ENCODE measurements at regions not wholly inside any gene's neighbourhood (a gene's known extent, or its start where the extent isn't known, plus 50 kb on each side); places are given as distances from the start of the nearest gene placed in this dataset.
"Not testable (repeated sequence)": the region's sequence is repeated elsewhere in the genome, so short reads cannot be mapped to it uniquely, and the experiment has no call there.

GRCh38 chr5:30147976-30148375 lies 1045.5 kb upstream of the CDH6 start:
- no peak overlapping the region for H3K4me3 ChIP-seq (ENCODE audit: control insufficient read depth, low read depth, low read length)
- TF ChIP-seq CTCF (IDR thresholded peaks at IDR 0.05; ENCODE audit: control insufficient read depth, insufficient read depth, low read depth, low read length, missing control alignments), result no peak
- DNase-seq (ENCODE audit: low read depth), result no peak

- DNase-seq (ENCODE audit: low read depth), result not testable (repeated sequence)
Observed at GRCh38 chr5:30144059-30144458, 1049.4 kb upstream of the CDH6 start.

GRCh38 chr5:30142432-30142831 lies 1051.1 kb upstream of the CDH6 start:
- no peak overlapping the region for H3K4me3 ChIP-seq (ENCODE audit: control insufficient read depth, low read depth, low read length)
- TF ChIP-seq CTCF (IDR thresholded peaks at IDR 0.05; ENCODE audit: control insufficient read depth, insufficient read depth, low read depth, low read length, missing control alignments), result no peak
- no peak for DNase-seq (ENCODE audit: low read depth)

More at GRCh38 chr5:30144059-30144458, 1049.4 kb upstream of the CDH6 start:
- H3K4me3 ChIP-seq (ENCODE audit: control insufficient read depth, low read depth, low read length), result not testable (repeated sequence)

GRCh38 chr5:30121043-30121442 lies 1072.4 kb upstream of the CDH6 start:
- H3K4me3 ChIP-seq (ENCODE audit: control insufficient read depth, low read depth, low read length), result no peak overlapping the region
- no peak for DNase-seq (ENCODE audit: low read depth)
- no peak for TF ChIP-seq CTCF (IDR thresholded peaks at IDR 0.05; ENCODE audit: control insufficient read depth, insufficient read depth, low read depth, low read length, missing control alignments)

GRCh38 chr5:30117135-30117534 lies 1076.4 kb upstream of the CDH6 start:
- DNase-seq (ENCODE audit: low read depth), result no peak
- no peak for TF ChIP-seq CTCF (IDR thresholded peaks at IDR 0.05; ENCODE audit: control insufficient read depth, insufficient read depth, low read depth, low read length, missing control alignments)
- H3K4me3 ChIP-seq (ENCODE audit: control insufficient read depth, low read depth, low read length), result no peak overlapping the region

- no peak overlapping the region for H3K4me3 ChIP-seq (ENCODE audit: control insufficient read depth, low read depth, low read length)
- no peak for TF ChIP-seq CTCF (IDR thresholded peaks at IDR 0.05; ENCODE audit: control insufficient read depth, insufficient read depth, low read depth, low read length, missing control alignments)
- no peak for DNase-seq (ENCODE audit: low read depth)
Observed at GRCh38 chr5:30113542-30113941, 1079.9 kb upstream of the CDH6 start.

- no peak for DNase-seq (ENCODE audit: low read depth)
- H3K4me3 ChIP-seq (ENCODE audit: control insufficient read depth, low read depth, low read length), result no peak overlapping the region
- TF ChIP-seq CTCF (IDR thresholded peaks at IDR 0.05; ENCODE audit: control insufficient read depth, insufficient read depth, low read depth, low read length, missing control alignments), result no peak
Observed at GRCh38 chr5:30112867-30113266, 1080.6 kb upstream of the CDH6 start.

Data from AG09309 (cell line).